ENCODE measurements at regions not wholly inside any gene's neighbourhood (a gene's known extent, or its start where the extent isn't known, plus 50 kb on each side); places are given as distances from the start of the nearest gene placed in this dataset.

DNA sequence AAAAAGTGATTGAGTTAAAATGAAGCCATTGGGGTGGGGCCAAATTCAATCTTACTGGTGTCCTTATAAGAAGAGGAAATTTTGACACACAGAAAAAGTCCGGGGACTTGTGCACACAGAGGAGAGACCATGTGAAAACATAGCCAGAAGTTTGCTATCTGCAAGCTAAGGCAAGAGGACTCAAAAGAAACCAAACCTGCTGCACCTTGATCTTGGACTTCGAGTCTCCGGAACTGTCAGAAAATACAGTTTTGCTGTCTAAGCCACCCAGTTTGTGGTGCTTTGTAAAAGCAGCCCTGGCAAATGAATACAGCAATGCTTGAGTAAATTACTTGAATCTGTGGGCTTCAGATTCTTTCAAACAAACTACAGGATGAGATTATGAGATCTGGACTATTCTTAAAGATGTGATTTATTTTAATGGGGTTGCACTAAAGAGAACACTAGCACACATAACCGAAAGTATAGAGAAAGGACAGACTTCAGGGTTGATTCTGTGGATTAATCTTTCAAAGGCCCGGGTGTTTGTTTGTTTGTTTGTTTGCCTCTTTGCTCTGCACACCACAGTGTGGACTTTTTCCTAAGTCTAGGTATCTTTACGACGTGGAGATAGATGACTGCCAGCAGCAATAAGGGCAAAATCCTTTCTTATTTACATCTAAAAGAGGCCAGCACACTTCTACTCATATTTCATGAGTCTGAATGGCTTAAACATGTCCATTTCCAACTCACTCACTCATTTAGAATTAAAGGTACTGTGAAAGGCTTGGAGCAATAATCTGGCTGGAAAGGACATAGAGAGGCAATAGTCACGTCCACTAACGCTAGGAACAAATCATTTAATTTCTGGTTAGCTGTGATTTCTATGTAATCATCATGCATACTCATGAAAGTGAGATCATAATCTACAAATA is 53.9 kb upstream of the SSR3 start:
- TF ChIP-seq POLR2A (IDR thresholded peaks at IDR 0.05): no peak
- no peak for TF ChIP-seq CTCF (IDR thresholded peaks at IDR 0.05)
